ENCODE measurements at regions not wholly inside any gene's neighbourhood (a gene's known extent, or its start where the extent isn't known, plus 50 kb on each side); places are given as distances from the start of the nearest gene placed in this dataset.

DNA sequence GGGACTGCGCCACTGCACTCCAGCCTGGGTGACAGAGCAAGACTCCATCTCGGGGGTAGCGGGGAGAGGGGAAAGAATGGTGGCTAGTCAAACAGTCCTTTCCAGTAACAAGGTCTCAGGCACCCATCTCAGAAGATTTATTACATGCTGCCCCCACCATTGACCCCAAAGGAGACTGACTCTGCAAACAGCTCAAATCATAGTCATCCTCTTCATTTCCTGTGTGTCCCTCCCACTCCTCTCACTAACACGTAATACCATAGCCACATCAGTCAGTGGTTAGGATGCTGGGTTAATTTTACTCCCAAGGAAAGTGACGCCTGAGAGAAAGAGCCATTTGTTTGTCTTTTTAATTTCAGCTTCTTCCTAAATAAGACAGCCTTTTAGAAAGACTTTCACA, 56.6 kb upstream of the BET1 start:
- Histone ChIP-seq H3K4me3 (no peak overlapping the region), H3K27me3 (no peaks in the 10 kb centered on the region), H3K36me3 (no peaks in the 10 kb centered on the region), H3K27ac (no peak overlapping the region), H3K9me3 (no peaks in the 10 kb centered on the region), H3K4me1 (no peaks in the 10 kb centered on the region)
- TF ChIP-seq EP300 (IDR thresholded peaks at IDR 0.05) (no peak), POLR2AphosphoS5 (IDR thresholded peaks at IDR 0.05) (no peak), CTCF (IDR thresholded peaks at IDR 0.05) (no peak), POLR2A (IDR thresholded peaks at IDR 0.05) (no peak)
- intact Hi-C loops (cut with DNase I), result no loop called here
- no peak for DNase-seq
- WGBS, 2 donors, result 49 to 56% methylated on average over 5 of the region's 5 CpGs

DNA sequence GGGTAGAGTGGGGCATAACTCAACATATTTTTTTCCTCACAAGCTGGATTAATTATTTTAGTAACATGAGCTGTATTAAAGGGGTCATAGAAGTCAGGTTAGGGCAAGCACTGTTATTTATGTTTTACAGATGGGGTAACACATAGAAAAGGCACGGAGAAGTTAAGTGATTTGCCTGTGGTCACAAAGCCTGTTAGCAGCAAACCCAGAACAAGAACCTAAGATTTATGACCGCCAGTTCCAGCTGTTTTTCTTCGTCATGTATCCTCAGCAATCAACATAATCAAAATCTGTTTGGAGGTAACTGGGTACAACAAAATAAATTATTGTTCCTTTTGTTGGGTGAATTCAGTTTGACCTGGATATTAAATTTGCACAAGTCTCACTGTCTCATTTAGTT, 57.2 kb upstream of the BET1 start:
- Histone ChIP-seq H3K27ac (no peak overlapping the region), H3K9me3 (no peaks in the 10 kb centered on the region), H3K27me3 (no peaks in the 10 kb centered on the region), H3K36me3 (no peaks in the 10 kb centered on the region), H3K4me3 (no peak overlapping the region), H3K4me1 (no peaks in the 10 kb centered on the region)
- intact Hi-C loops (cut with DNase I), result no loop called here
- DNase-seq, result no peak
- TF ChIP-seq CTCF (IDR thresholded peaks at IDR 0.05), result no peak
- no peak for TF ChIP-seq POLR2A (IDR thresholded peaks at IDR 0.05)
- no peak for TF ChIP-seq POLR2AphosphoS5 (IDR thresholded peaks at IDR 0.05)
- TF ChIP-seq EP300 (IDR thresholded peaks at IDR 0.05), result no peak
- WGBS, 2 donors, result 64 to 70% methylated on average over 3 of the region's 3 CpGs

DNA sequence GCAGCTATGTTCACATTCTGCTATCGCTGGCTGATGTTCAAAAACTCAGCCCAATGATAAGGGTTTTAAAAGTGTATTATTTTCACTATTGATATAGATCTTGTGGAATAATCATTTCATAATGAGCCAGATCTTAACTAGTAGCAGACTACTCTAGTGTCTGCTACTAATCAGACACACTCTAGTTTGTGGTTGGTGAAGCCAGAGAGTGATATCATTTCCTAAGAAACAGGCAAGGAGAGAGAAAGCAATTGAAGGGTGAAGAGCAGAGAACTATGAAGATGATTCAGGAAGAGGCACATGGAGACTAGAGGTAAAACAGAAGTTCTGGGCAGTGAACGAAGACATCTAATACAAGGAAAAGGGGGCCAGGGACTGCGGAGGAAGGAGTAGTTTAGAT, 58.2 kb upstream of the BET1 start:
- Histone ChIP-seq H3K4me3 (no peak overlapping the region), H3K27me3 (no peaks in the 10 kb centered on the region), H3K4me1 (no peaks in the 10 kb centered on the region), H3K27ac (no peak overlapping the region), H3K9me3 (no peaks in the 10 kb centered on the region), H3K36me3 (no peaks in the 10 kb centered on the region)
- DNase-seq, result no peak
- no peak for TF ChIP-seq POLR2A (IDR thresholded peaks at IDR 0.05)
- TF ChIP-seq CTCF (IDR thresholded peaks at IDR 0.05), result no peak
- TF ChIP-seq EP300 (IDR thresholded peaks at IDR 0.05), result no peak
- no peak for TF ChIP-seq POLR2AphosphoS5 (IDR thresholded peaks at IDR 0.05)
- intact Hi-C loops (cut with DNase I), result no loop called here
- 57 to 94% methylated on average over 3 of the region's 3 CpGs for WGBS, 2 donors

DNA sequence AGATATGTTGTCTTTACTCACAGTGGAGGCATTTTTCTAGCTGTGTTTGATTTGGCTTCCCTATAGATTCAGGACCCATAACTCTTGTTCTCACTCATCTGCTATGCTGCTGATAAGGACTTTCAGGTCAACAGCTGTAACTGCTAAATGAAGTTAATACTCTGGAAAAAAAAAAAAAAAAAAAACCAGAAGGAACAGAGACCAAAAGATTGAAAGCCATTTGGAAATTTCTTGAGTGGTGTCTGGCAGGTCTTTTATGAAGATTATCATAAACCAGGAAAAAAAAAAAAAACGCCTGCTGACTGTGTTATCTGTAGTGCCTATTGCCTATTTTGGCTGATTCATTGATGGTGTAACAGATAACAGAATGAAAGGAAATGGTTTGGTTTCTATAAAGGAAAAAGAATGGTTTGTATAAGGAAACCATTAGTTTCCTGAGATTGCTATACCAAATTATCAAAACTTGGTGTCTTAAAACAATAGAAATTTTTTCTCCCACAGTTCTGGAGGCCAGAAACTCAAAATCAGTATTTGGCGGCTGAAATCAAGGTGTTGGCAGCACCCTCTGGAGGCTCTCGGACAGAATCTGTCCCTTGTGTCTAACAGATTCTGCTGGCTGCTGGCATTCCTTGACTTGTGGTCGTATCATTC, 60.5 kb upstream of the BET1 start:
- H3K36me3 ChIP-seq, result no peaks in the 10 kb centered on the region
- DNase-seq, result no peak
- TF ChIP-seq CTCF (IDR thresholded peaks at IDR 0.05), result no peak
- no peak for TF ChIP-seq POLR2A (IDR thresholded peaks at IDR 0.05)
- no peak for TF ChIP-seq EP300 (IDR thresholded peaks at IDR 0.05)
- no peaks in the 10 kb centered on the region for H3K27me3 ChIP-seq
- no peaks in the 10 kb centered on the region for H3K9me3 ChIP-seq
- H3K27ac ChIP-seq, result no peak overlapping the region
- intact Hi-C loops (cut with DNase I), result no loop called here
- WGBS, 2 donors, result 41 to 58% methylated on average over 4 of the region's 4 CpGs
- no peak overlapping the region for H3K4me3 ChIP-seq
- no peaks in the 10 kb centered on the region for H3K4me1 ChIP-seq

DNA sequence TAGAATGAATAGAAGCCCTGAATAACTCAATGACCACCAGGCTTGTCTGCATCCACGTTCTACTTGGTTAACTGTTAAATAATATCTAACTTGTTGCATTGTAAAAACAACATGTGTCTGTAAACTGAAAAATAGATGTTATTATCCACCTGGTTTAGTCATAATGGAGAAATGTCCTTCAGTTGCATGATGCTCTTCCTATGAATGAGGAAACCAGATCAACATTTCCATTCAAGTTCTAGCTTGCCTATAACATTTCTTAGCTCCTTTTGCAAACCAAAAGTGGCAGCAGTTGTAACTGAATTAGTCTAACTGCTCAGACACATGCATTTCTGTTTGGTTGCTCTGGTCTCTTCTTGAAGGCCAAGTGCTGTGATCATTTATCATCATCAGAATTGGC, 62.9 kb upstream of the BET1 start:
- no peak overlapping the region for H3K4me3 ChIP-seq
- no peaks in the 10 kb centered on the region for H3K4me1 ChIP-seq
- no peak overlapping the region for H3K27ac ChIP-seq
- no peaks in the 10 kb centered on the region for H3K36me3 ChIP-seq
- no peak for TF ChIP-seq EP300 (IDR thresholded peaks at IDR 0.05)
- TF ChIP-seq CTCF (IDR thresholded peaks at IDR 0.05), result no peak
- TF ChIP-seq POLR2A (IDR thresholded peaks at IDR 0.05), result no peak
- no peak for TF ChIP-seq POLR2AphosphoS5 (IDR thresholded peaks at IDR 0.05)
- WGBS, 2 donors, result 67 to 68% methylated on average over 1 of the region's 1 CpG
- intact Hi-C loops (cut with DNase I), result no loop called here
- no peaks in the 10 kb centered on the region for H3K27me3 ChIP-seq
- DNase-seq, result no peak
- no peaks in the 10 kb centered on the region for H3K9me3 ChIP-seq

Data from sigmoid colon (tissue), 6 donors.